Neural progenitor cell (in vitro differentiated cells): ENCODE measurements at regions not wholly inside any gene's neighbourhood (a gene's known extent, or its start where the extent isn't known, plus 50 kb on each side); places are given as distances from the start of the nearest gene placed in this dataset.
"Not testable (repeated sequence)": the region's sequence is repeated elsewhere in the genome, so short reads cannot be mapped to it uniquely, and the experiment has no call there.

ENCODE experiments used
- DNase-seq: peaks from one replicate; pipeline ENCODE4 v3.0.0-alpha.2; 2016; ENCODE audit warnings: low spot score
- H2AFZ ChIP-seq: fragments of 200-600 bp; sonication (generic); replicated peaks from 2 replicates; pipeline ENCODE4 v1.6.1; 2016; ENCODE audit warnings: antibody characterized with exemption
- H3F3A ChIP-seq: fragments of 200-600 bp; sonication (generic); 2 replicates; pipeline ENCODE4 v1.6.1; 2016; ENCODE audit warnings: antibody characterized with exemption, low read depth
- H3K27ac ChIP-seq: fragments of 200-600 bp; sonication (generic); 2 replicates; pipeline ENCODE4 v1.5.1; 2016; ENCODE audit warnings: mild to moderate bottlenecking
- H3K27me3 ChIP-seq: fragments of 200-600 bp; sonication (generic); 2 replicates; pipeline ENCODE4 v1.6.1; 2016; ENCODE audit warnings: mild to moderate bottlenecking, moderate library complexity
- H3K36me3 ChIP-seq: fragments of 200-600 bp; sonication (generic); 2 replicates; pipeline ENCODE4 v1.5.1; 2016
- H3K4me1 ChIP-seq: fragments of 200-600 bp; sonication (generic); 2 replicates; pipeline ENCODE4 v1.6.1; 2016; ENCODE audit warnings: mixed run types
- H3K4me2 ChIP-seq: fragments of 200-600 bp; sonication (generic); 2 replicates; pipeline ENCODE4 v1.6.1; 2016
- H3K4me3 ChIP-seq: fragments of 200-600 bp; sonication (generic); 2 replicates; pipeline ENCODE4 v1.5.1; 2016
- H3K79me2 ChIP-seq: fragments of 200-600 bp; sonication (generic); 2 replicates; pipeline ENCODE4 v1.6.1; 2016; ENCODE audit warnings: low read depth
- H3K9ac ChIP-seq: fragments of 200-600 bp; sonication (generic); 2 replicates; pipeline ENCODE4 v1.6.1; 2016
- H3K9me3 ChIP-seq: fragments of 200-600 bp; sonication (generic); 2 replicates; pipeline ENCODE4 v1.5.1; 2016; ENCODE audit warnings: low read depth
- H4K20me1 ChIP-seq: fragments of 200-600 bp; sonication (generic); 2 replicates; pipeline ENCODE4 v1.6.1; 2016; ENCODE audit warnings: low read depth
- H3K27ac Mint-ChIP-seq: 3 replicates; pipeline ENCODE4 v1.8.0; 2021; ENCODE audit warnings: mixed read lengths
- H3K27me3 Mint-ChIP-seq: 2 replicates; pipeline ENCODE4 v1.8.0; 2022; ENCODE audit warnings: low read depth, mild to moderate bottlenecking, inconsistent platforms, moderate library complexity, mixed read lengths; ENCODE audit not compliant: insufficient read depth
- H3K36me3 Mint-ChIP-seq: 3 replicates; pipeline ENCODE4 v1.8.0; 2021; ENCODE audit warnings: mixed read lengths
- H3K4me1 Mint-ChIP-seq: 3 replicates; pipeline ENCODE4 v1.8.0; 2021; ENCODE audit warnings: mixed read lengths
- H3K4me3 Mint-ChIP-seq: 3 replicates; pipeline ENCODE4 v1.8.0; 2021; ENCODE audit warnings: mild to moderate bottlenecking, moderate library complexity, mixed read lengths
- H3K9me3 Mint-ChIP-seq: 3 replicates; pipeline ENCODE4 v1.8.0; 2020; ENCODE audit warnings: mixed read lengths
- EZH2 ChIP-seq: fragments of 200-600 bp; sonication (generic); IDR thresholded peaks from 2 replicates; pipeline ENCODE4 v1.6.1; 2017; ENCODE audit warnings: antibody characterized with exemption, mild to moderate bottlenecking, moderate library complexity
- EZH2phosphoT487 ChIP-seq: fragments of 200-600 bp; sonication (generic); IDR thresholded peaks from 2 replicates; pipeline ENCODE4 v1.6.1; 2017; ENCODE audit warnings: antibody characterized with exemption
- TF ChIP-seq, protein P1 (sequence below): fragments of 200-600 bp; sonication (generic); IDR thresholded peaks from 2 replicates; pipeline ENCODE4 v1.5.1; 2017; ENCODE audit warnings: antibody characterized with exemption, mild to moderate bottlenecking

DNA sequence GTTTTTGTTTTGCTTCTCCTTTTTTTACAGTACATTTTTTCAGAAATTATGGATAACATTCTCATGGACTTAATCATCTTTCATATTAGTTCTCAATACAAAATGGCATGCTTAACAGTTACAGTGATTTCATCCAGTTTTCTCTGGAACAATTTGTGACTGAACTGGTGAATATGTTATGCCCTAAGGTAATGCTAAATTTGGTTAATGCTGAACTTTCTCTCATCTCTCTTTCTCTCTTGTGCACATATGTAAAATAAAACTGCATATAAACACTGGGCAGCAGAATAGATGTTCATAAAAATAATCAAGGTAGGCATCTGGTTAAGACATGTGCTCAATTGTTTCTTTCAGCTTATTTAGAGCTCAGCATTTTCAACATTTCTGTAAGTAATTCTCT lies 196.3 kb upstream of the TMEFF2 start:
- H3K9me3 Mint-ChIP-seq: peaks cover 4% of the 10 kb centered on the region
- H3K9ac ChIP-seq: no peak overlapping the region
- H3K36me3 Mint-ChIP-seq: no peaks in the 10 kb centered on the region
- no peaks in the 10 kb centered on the region for H3K79me2 ChIP-seq
- H3K4me2 ChIP-seq: no peak overlapping the region
- TF ChIP-seq EZH2phosphoT487 (no peak), EZH2 (no peak)
- TF ChIP-seq, protein P1, sequence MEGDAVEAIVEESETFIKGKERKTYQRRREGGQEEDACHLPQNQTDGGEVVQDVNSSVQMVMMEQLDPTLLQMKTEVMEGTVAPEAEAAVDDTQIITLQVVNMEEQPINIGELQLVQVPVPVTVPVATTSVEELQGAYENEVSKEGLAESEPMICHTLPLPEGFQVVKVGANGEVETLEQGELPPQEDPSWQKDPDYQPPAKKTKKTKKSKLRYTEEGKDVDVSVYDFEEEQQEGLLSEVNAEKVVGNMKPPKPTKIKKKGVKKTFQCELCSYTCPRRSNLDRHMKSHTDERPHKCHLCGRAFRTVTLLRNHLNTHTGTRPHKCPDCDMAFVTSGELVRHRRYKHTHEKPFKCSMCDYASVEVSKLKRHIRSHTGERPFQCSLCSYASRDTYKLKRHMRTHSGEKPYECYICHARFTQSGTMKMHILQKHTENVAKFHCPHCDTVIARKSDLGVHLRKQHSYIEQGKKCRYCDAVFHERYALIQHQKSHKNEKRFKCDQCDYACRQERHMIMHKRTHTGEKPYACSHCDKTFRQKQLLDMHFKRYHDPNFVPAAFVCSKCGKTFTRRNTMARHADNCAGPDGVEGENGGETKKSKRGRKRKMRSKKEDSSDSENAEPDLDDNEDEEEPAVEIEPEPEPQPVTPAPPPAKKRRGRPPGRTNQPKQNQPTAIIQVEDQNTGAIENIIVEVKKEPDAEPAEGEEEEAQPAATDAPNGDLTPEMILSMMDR: no peak
- DNase-seq: no peak
- H3K36me3 ChIP-seq: no peaks in the 10 kb centered on the region
- H3K4me3 Mint-ChIP-seq: no peak overlapping the region
- no peak overlapping the region for H3K4me3 ChIP-seq
- H3K4me1 ChIP-seq: no peaks in the 10 kb centered on the region
- H3K4me1 Mint-ChIP-seq: no peaks in the 10 kb centered on the region
- H3K27me3 Mint-ChIP-seq: no peaks in the 10 kb centered on the region
- H3K27ac ChIP-seq: no peak overlapping the region
- no peaks in the 10 kb centered on the region for H3K9me3 ChIP-seq
- no peak overlapping the region for H2AFZ ChIP-seq
- H4K20me1 ChIP-seq: no peaks in the 10 kb centered on the region
- H3K27ac Mint-ChIP-seq: no peak overlapping the region
- H3K27me3 ChIP-seq: no peaks in the 10 kb centered on the region
- H3F3A ChIP-seq: no peaks in the 10 kb centered on the region

DNA sequence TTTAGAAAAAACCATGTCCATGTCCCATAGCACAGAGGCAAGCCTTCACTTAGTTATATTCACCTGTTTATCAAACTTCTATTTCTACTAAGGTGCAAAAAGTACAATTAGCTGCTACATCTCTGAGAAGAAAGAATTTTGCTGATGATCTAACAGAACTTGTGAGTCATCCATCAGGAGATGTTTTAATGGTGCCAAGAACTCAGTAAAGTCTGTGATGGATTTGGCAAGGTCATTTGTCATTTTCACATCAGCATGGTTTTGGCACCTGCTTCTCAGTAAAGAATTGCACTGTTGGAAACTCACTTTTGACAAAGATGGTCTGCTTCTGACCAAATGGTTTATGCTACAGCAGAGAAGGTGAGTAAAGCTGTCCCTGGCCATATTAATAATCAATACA lies 195.7 kb upstream of the TMEFF2 start:
- H3K27me3 ChIP-seq: no peaks in the 10 kb centered on the region
- H3K27me3 Mint-ChIP-seq: no peaks in the 10 kb centered on the region
- no peaks in the 10 kb centered on the region for H3K4me1 Mint-ChIP-seq
- no peak for DNase-seq
- H3K9me3 ChIP-seq: no peaks in the 10 kb centered on the region
- no peak overlapping the region for H2AFZ ChIP-seq
- no peak overlapping the region for H3K9ac ChIP-seq
- H3K9me3 Mint-ChIP-seq: peaks cover 10% of the 10 kb centered on the region
- H4K20me1 ChIP-seq: no peaks in the 10 kb centered on the region
- H3K4me3 Mint-ChIP-seq: no peak overlapping the region
- no peaks in the 10 kb centered on the region for H3K36me3 Mint-ChIP-seq
- H3K4me2 ChIP-seq: no peak overlapping the region
- no peak overlapping the region for H3K27ac ChIP-seq
- H3K27ac Mint-ChIP-seq: no peak overlapping the region
- H3F3A ChIP-seq: no peaks in the 10 kb centered on the region
- no peak overlapping the region for H3K4me3 ChIP-seq
- no peaks in the 10 kb centered on the region for H3K4me1 ChIP-seq
- TF ChIP-seq EZH2phosphoT487 (no peak), EZH2 (no peak)
- TF ChIP-seq, protein P1: no peak
- H3K79me2 ChIP-seq: no peaks in the 10 kb centered on the region
- H3K36me3 ChIP-seq: no peaks in the 10 kb centered on the region

DNA sequence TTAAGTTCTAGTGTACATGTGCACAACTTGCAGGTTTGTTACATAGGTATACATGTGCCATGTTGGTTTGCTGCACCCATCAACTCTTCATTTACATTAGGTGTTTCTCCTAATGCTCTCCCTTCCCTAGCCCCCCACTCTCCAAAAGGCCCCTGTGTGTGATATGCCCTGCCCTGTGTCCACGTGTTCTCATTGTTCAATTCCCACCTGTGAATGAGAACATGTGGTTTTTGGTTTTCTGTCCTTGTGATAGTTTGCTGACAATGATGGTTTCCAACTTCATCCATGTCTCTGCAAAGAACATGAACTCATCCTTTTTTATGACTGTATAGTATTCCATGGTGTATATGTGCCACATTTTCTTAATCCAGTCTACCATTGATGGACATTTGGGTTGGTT lies 189.5 kb upstream of the TMEFF2 start:
- not testable (repeated sequence) for DNase-seq, H3K27me3 ChIP-seq, H3K4me3 Mint-ChIP-seq, H3K36me3 Mint-ChIP-seq, H3F3A ChIP-seq, H2AFZ ChIP-seq, H3K4me3 ChIP-seq, H3K4me1 Mint-ChIP-seq, H3K27ac ChIP-seq, H3K4me2 ChIP-seq, H3K4me1 ChIP-seq, H3K36me3 ChIP-seq, H3K27ac Mint-ChIP-seq, H3K79me2 ChIP-seq, H3K27me3 Mint-ChIP-seq, H3K9me3 ChIP-seq, H3K9ac ChIP-seq, H4K20me1 ChIP-seq
- H3K9me3 Mint-ChIP-seq: peaks cover 18% of the 10 kb centered on the region

DNA sequence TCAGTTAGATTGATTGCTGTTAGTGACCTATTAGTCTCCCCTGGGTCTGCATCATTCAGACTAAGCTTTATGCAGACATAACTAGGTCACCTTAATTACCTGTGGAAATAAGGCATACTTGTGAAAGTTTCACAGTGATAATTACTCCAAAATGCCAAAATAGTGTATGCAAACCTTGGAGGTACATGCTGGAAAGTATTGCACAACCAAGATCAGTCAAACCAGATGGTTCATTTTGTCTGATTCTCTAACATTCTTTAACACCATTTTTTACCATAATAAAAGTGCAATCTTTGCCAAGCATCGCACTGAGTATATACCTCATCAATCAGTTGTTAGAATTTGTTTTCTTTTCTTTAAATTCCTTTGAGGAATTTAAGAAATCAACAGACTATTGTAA lies 186.3 kb upstream of the TMEFF2 start:
- Histone ChIP-seq H3K27me3 (no peaks in the 10 kb centered on the region), H3K9ac (no peak overlapping the region), H3K27ac (no peak overlapping the region), H3F3A (no peaks in the 10 kb centered on the region), H3K79me2 (no peaks in the 10 kb centered on the region), H3K4me3 (no peak overlapping the region), H3K36me3 (no peaks in the 10 kb centered on the region), H2AFZ (no peak overlapping the region), H3K4me1 (no peaks in the 10 kb centered on the region), H3K4me2 (no peak overlapping the region), H3K9me3 (no peaks in the 10 kb centered on the region), H4K20me1 (no peaks in the 10 kb centered on the region)
- TF ChIP-seq, protein P1: no peak
- TF ChIP-seq EZH2 (no peak), EZH2phosphoT487 (no peak)
- Mint-ChIP-seq H3K27me3 (peaks cover 5% of the 10 kb centered on the region), H3K36me3 (no peaks in the 10 kb centered on the region), H3K4me3 (no peak overlapping the region), H3K4me1 (peaks cover 3% of the 10 kb centered on the region), H3K27ac (no peak overlapping the region), H3K9me3 (peaks cover 15% of the 10 kb centered on the region)
- DNase-seq: no peak
